WI38 (cell line): ENCODE measurements at regions not wholly inside any gene's neighbourhood (a gene's known extent, or its start where the extent isn't known, plus 50 kb on each side); places are given as distances from the start of the nearest gene placed in this dataset.
"Not testable (repeated sequence)": the region's sequence is repeated elsewhere in the genome, so short reads cannot be mapped to it uniquely, and the experiment has no call there.

ENCODE experiments used
- H3K4me3 ChIP-seq: 2 replicates; pipeline ENCODE4 v1.5.1; 2011; ENCODE audit warnings: low read depth, mild to moderate bottlenecking, control low read depth, low read length
- CTCF ChIP-seq: IDR thresholded peaks from 2 replicates; pipeline ENCODE4 v1.5.1; 2012; ENCODE audit warnings: low read depth, mild to moderate bottlenecking, control low read depth, low read length

- H3K4me3 ChIP-seq = no peak overlapping the region
- TF ChIP-seq CTCF = no peak
Observed at GRCh38 chr13:65937251-65937650, 1292.9 kb downstream of the PCDH9 start.

GRCh38 chr13:65936249-65936648, 1293.9 kb downstream of the PCDH9 start:
- no peak for TF ChIP-seq CTCF
- H3K4me3 ChIP-seq = no peak overlapping the region

- H3K4me3 ChIP-seq = no peak overlapping the region
- TF ChIP-seq CTCF = no peak
Observed at GRCh38 chr13:65932587-65933239, 1297.4 kb downstream of the PCDH9 start.

GRCh38 chr13:65932013-65932412, 1298.1 kb downstream of the PCDH9 start:
- TF ChIP-seq CTCF = no peak
- H3K4me3 ChIP-seq = no peak overlapping the region

- TF ChIP-seq CTCF = no peak
- no peak overlapping the region for H3K4me3 ChIP-seq
Observed at GRCh38 chr13:65929436-65929835, 1300.7 kb downstream of the PCDH9 start.

- TF ChIP-seq CTCF = no peak
Observed at GRCh38 chr13:65926750-65927171, 1303.4 kb downstream of the PCDH9 start.

GRCh38 chr13:65922846-65923245, 1307.3 kb downstream of the PCDH9 start:
- not testable (repeated sequence) for H3K4me3 ChIP-seq

More at GRCh38 chr13:65926750-65927171, 1303.4 kb downstream of the PCDH9 start:
- no peak overlapping the region for H3K4me3 ChIP-seq

GRCh38 chr13:65921933-65922332, 1308.2 kb downstream of the PCDH9 start:
- TF ChIP-seq CTCF = no peak
- no peak overlapping the region for H3K4me3 ChIP-seq
